Pancreas (tissue), 10 donors: ENCODE measurements at regions not wholly inside any gene's neighbourhood (a gene's known extent, or its start where the extent isn't known, plus 50 kb on each side); places are given as distances from the start of the nearest gene placed in this dataset.
"Not testable (repeated sequence)": the region's sequence is repeated elsewhere in the genome, so short reads cannot be mapped to it uniquely, and the experiment has no call there.

Experiments
- ATAC-seq, 4 donors: fragments of 200-7000 bp; cut with Tn5 transposase; one replicate each; pipeline versions ENCODE4 v1.8.0 to v1.9.1; 2020; ENCODE audit warnings: mild to moderate bottlenecking in 4 of 4, moderate library complexity in 4 of 4
- DNase-seq, 6 donors: peaks; one replicate each; pipeline ENCODE4 v3.0.0-alpha.2; 2020
- FAIRE-seq: peaks from 2 replicates; lab custom pipeline; 2012; peaks lifted over from hg19 to GRCh38; lab: Jason Lieb, UNC
- H3K27ac ChIP-seq, 4 donors: fragments of 200-600 bp; sonication (generic); 1 replicate in 3 of 4; 2 replicates in 1 of 4; pipeline versions ENCODE4 v1.5.0 to v1.8.0; 2020
- H3K27me3 ChIP-seq, 4 donors: fragments of 200-600 bp; one replicate each; pipeline ENCODE4 v1.8.0; 2021
- H3K36me3 ChIP-seq, 3 donors: fragments of 200-600 bp; sonication (generic) in 1 of 3; one replicate each; pipeline versions ENCODE4 v1.5.0 to v1.8.0; 2020 to 2021
- H3K4me1 ChIP-seq, 3 donors: fragments of 200-600 bp; one replicate each; pipeline ENCODE4 v1.8.0; 2021
- H3K4me3 ChIP-seq, 4 donors: fragments of 200-600 bp; sonication (generic) in 2 of 4; one replicate each; pipeline versions ENCODE4 v1.5.0 to v1.8.0; 2020 to 2021
- H3K9me3 ChIP-seq, 4 donors: fragments of 200-600 bp; one replicate each; pipeline ENCODE4 v1.8.0; 2021
- WGBS, 2 donors: extraction: QIAGEN DNeasy Blood & Tissue Kit; methylation state at CpG; one replicate each; pipeline ENCODE4 v1.1.7; 2013; 5-methylcytosine and 5-hydroxymethylcytosine counted together
- intact Hi-C, 3 donors: fragments of 100-400 bp; cut with DNase I; formaldehyde crosslinking; loops; one replicate each; pipeline versions ENCODE4 v1.11.1 to v1.14.2; 2022
- TF ChIP-seq, protein P1 (sequence below), 4 donors: fragments of 200-600 bp; sonication (generic) in 3 of 4; IDR thresholded peaks; one replicate each; pipeline versions ENCODE4 v1.5.0 to v1.8.0; 2021; ENCODE audit warnings: antibody characterized with exemption in 4 of 4
- donor health status: healthy with polysubstance abuse.
- donor health status: DM: no; HTN: no; CAD: no; lungs with moderate emphysema.
- donor health status: DM: no; HTN: no; CAD: no.
- donor health status: control.
- donor health status: control.
- donor health status: Bipolar disorder and iron deficiency.
- donor health status: DM: yes; HTN: yes; CAD: no.
- donor health status: DM: no; HTN: no; CAD: no.
- donor health status: DM: no; HTN: no; CAD: no.
- donor health status: DM: yes; HTN: yes; CAD: no.

DNA sequence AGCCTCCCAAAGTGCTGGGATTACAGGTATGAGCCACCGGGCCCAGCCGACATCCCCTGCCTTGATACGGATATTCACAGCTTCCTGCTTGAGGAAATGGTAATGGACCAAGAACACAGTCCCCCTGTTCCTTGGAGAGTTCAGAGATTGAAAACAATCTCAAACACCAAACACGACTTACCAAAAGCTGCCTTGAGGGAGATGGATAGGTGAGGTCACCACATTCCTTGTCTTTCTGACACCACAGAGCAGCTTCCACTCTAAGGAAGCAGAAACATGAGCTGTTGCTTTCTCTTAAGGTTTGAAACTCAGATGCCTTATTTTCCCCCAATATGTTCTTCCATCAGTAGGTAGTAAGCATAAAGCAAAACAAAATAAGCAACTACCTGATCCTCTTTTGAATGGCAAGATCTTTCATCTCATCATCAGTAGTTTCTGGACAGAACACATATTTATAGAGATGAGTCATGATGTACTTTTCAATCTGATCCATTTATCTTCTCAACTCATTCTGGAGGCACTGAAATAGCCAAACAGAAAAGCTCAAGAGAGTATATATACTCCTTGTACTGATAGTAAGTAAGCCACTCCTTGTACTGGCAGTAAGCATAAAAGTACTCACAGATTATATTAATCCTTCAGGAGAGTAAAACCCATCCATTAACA is 199.1 kb upstream of the KCTD7 start:
- FAIRE-seq (no peak), ATAC-seq (no peak)
- 87 to 98% methylated on average over 4 of the region's 4 CpGs for WGBS, 2 donors

DNA sequence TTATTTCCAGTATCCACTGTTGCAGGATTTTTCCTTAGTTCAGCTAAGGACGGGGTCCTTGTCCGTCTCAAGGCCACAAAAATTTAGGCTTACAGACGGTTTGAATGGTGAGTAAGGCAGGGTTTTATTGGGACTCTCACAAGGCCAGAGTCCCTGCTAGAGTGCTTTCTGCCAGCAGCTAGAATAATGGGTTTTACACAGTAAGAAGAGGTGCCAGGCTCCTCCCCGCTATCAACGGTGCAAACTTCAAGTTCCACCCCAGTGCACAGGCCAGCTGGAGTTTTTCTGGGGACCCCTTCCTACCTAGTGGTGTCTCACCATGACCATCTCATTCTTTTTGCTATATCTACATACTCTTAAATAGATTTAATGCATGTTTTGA is 198.5 kb upstream of the KCTD7 start:
- Histone ChIP-seq H3K4me1 (no peaks in the 10 kb centered on the region), H3K36me3 (no peaks in the 10 kb centered on the region), H3K9me3 (no peaks in the 10 kb centered on the region), H3K27ac (no peak overlapping the region), H3K27me3 (no peaks in the 10 kb centered on the region), H3K4me3 (no peak overlapping the region)
- ATAC-seq (no peak), FAIRE-seq (no peak), DNase-seq (no peak)
- intact Hi-C loops: no loop called here
- TF ChIP-seq, protein P1, sequence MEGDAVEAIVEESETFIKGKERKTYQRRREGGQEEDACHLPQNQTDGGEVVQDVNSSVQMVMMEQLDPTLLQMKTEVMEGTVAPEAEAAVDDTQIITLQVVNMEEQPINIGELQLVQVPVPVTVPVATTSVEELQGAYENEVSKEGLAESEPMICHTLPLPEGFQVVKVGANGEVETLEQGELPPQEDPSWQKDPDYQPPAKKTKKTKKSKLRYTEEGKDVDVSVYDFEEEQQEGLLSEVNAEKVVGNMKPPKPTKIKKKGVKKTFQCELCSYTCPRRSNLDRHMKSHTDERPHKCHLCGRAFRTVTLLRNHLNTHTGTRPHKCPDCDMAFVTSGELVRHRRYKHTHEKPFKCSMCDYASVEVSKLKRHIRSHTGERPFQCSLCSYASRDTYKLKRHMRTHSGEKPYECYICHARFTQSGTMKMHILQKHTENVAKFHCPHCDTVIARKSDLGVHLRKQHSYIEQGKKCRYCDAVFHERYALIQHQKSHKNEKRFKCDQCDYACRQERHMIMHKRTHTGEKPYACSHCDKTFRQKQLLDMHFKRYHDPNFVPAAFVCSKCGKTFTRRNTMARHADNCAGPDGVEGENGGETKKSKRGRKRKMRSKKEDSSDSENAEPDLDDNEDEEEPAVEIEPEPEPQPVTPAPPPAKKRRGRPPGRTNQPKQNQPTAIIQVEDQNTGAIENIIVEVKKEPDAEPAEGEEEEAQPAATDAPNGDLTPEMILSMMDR (IDR thresholded peaks at IDR 0.05): no peak
- WGBS, 2 donors: 81 to 83% methylated on average over 5 of the region's 5 CpGs

More for the DNA sequence above, 199.1 kb upstream of the KCTD7 start:
- no peaks in the 10 kb centered on the region for H3K27me3 ChIP-seq
- no peak for DNase-seq
- H3K36me3 ChIP-seq: no peaks in the 10 kb centered on the region
- intact Hi-C loops: no loop called here
- no peaks in the 10 kb centered on the region for H3K4me1 ChIP-seq
- TF ChIP-seq, protein P1 (IDR thresholded peaks at IDR 0.05): no peak
- no peak overlapping the region for H3K27ac ChIP-seq
- H3K4me3 ChIP-seq: no peak overlapping the region
- no peaks in the 10 kb centered on the region for H3K9me3 ChIP-seq

DNA sequence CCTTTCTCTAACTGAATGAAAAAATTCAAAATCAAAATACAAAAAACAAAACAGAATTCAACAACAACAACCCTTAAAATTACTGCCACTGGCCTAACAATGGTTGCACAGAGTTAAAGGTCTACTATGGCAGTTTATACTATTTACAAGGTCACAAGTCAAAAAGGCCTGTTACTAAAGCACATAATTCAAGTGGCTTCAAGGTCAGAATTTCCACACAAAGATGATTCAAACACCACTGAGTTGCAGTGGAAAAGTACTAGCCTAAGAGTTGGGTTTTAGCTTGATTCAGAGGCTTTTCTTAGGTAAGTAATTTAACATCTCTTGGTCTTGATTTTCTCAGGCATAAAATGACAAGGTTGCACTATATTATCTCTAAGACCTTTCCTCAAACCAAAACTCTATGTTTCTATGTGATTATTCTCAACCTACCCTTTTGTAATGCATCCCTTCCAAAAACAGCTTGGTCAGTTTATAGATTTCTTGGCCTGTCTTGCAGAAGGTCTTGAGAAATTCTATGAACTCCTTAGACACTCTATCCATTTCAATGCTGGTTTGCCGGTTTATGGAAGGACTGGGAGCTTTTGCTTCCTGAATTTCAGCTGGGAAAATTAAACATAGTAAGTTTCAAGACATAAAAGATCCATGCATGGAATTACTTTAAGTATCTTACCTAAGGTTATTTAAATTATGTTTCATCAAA is 189.8 kb upstream of the KCTD7 start:
- H3K27me3 ChIP-seq, intact Hi-C loops, H3K9me3 ChIP-seq, H3K4me3 ChIP-seq, H3K36me3 ChIP-seq, DNase-seq: not testable (repeated sequence)
- H3K4me1 ChIP-seq: peaks cover 17 to 22% (median 17%) of the 10 kb centered on the region in 3 donors
- peak; percentile 62 to 82 (median 75) for ATAC-seq
- 81 to 95% methylated on average over 1 of the region's 1 CpG for WGBS, 2 donors
- H3K27ac ChIP-seq: peak overlapping the region in 2 of 4 donors; percentile 57 to 65
- peak; percentile 81 for FAIRE-seq

DNA sequence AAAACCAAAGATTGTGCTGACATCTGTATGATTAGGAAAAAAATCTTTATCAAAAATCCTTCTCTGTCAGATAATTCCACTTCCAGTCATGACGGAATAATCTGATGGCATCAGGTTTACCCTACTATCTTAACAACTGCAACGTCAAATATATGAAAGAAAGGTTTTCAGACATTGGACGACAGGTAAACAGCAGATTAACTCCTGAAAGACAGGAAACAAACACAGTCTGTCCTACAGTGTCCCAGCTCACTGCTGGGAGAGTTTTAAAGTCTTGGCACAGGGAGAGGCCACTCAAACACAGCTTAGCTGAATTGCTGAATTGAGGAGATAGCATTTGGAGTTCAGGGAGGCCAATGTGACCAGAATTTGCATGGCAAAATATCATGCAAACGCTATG is 186.3 kb upstream of the KCTD7 start:
- TF ChIP-seq, protein P1 (IDR thresholded peaks at IDR 0.05): no peak
- no peak overlapping the region for H3K4me3 ChIP-seq
- FAIRE-seq (no peak), ATAC-seq (no peak), DNase-seq (no peak)
- peaks cover 17 to 22% (median 17%) of the 10 kb centered on the region in 3 donors for H3K4me1 ChIP-seq
- intact Hi-C loops: no loop called here
- no peaks in the 10 kb centered on the region for H3K9me3 ChIP-seq
- H3K27ac ChIP-seq: no peak overlapping the region
- no peaks in the 10 kb centered on the region for H3K27me3 ChIP-seq
- WGBS, 2 donors: 24 to 32% methylated on average over 4 of the region's 4 CpGs
- H3K36me3 ChIP-seq: no peaks in the 10 kb centered on the region

DNA sequence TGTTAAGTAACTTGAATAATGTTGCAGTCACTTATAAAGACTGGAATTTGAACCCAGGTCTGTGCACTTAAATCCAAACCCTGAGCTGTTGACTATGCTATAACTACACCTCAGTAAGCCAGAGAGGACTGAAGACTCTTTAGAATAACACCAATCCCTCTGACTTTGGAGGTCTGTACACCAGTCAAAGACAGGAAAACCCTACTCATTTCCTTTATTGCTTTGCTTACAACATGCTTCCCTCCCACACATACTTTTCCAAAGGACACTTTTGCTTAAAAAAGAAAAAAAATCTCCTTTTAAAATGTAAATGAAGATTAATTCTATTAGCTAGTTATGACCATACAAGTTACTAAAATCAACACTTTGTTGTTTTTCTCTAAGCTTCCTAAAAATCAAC is 184.7 kb upstream of the KCTD7 start:
- Histone ChIP-seq H3K27me3 (no peaks in the 10 kb centered on the region), H3K36me3 (no peaks in the 10 kb centered on the region), H3K27ac (no peak overlapping the region), H3K4me1 (peaks cover 4 to 11% (median 8%) of the 10 kb centered on the region in 3 donors), H3K4me3 (no peak overlapping the region), H3K9me3 (no peaks in the 10 kb centered on the region)
- ATAC-seq (no peak), DNase-seq (no peak), FAIRE-seq (no peak)
- TF ChIP-seq, protein P1 (IDR thresholded peaks at IDR 0.05): no peak
- intact Hi-C loops: no loop called here

DNA sequence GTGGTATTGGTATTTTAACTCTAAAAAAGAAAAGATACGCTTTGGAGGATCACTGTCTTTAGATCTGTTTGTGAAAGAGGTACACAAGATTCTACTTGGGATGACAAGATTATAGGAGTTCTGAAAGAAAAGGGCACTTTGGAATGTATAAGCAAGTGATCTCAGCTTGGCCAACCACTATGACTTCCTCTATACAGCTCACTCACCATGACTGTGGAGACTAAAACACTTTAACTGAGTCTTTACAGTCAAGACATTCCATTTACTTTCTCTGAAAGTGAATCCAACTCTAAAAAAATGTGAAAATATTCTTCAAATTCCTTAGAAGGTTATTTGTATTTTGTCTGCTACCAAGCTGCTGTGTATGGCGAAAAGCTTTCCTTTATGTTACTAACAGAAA is 181.7 kb upstream of the KCTD7 start:
- 97 to 100% methylated on average over 2 of the region's 2 CpGs for WGBS, 2 donors
- H3K27ac ChIP-seq, H3K9me3 ChIP-seq, ATAC-seq, DNase-seq, H3K4me1 ChIP-seq, H3K36me3 ChIP-seq, FAIRE-seq, H3K27me3 ChIP-seq, H3K4me3 ChIP-seq, intact Hi-C loops: not testable (repeated sequence)

DNA sequence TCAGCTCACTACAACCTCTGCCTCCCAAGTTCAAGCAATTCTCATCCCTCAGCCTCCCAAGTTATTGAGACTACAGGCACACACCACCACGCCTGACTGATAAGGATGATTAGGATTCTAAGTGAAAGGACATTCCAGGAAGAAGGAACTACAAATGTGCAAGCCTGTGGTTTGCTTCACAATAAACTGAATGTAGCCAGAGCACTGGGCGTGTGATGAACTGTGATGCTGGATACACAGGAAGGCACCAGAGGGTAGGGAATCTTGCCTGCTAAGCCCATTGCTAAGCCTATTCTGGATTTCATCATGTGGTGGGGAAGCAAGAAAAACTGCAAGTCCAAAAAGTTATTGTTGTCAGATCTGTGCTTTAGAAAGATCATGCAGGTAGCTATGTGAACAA is 177.9 kb upstream of the KCTD7 start:
- H3K27ac ChIP-seq, H3K36me3 ChIP-seq, H3K9me3 ChIP-seq, H3K4me1 ChIP-seq, H3K4me3 ChIP-seq, FAIRE-seq, H3K27me3 ChIP-seq, DNase-seq, ATAC-seq, intact Hi-C loops: not testable (repeated sequence)
- 89 to 98% methylated on average over 2 of the region's 2 CpGs for WGBS, 2 donors

DNA sequence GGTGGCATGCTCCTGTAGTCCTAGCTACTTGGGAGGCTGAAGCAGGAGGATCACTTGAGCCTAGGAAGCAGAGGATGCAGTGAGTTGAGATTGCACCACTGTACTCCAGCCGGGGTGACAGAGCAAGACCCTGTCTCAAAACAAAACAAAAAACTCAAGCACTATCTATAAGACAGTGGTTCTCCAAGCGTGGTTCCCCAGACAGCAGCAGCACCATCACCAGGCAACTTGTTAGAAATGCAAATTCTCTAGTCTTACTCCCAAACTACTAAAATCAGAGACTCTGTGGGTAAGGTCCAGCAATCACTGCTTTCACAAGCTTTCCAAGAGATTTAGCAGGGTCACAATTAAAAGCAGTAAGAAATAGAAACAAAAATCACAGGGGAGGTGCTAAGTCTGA is 177.0 kb upstream of the KCTD7 start:
- FAIRE-seq, H3K27me3 ChIP-seq: not testable (repeated sequence)
- WGBS, 2 donors: 92 to 93% methylated on average over 2 of the region's 2 CpGs

More for the DNA sequence above, 177.0 kb upstream of the KCTD7 start:
- intact Hi-C loops, H3K27ac ChIP-seq, H3K4me3 ChIP-seq, H3K4me1 ChIP-seq, DNase-seq, ATAC-seq, H3K36me3 ChIP-seq, H3K9me3 ChIP-seq: not testable (repeated sequence)
